IMR-90 (cell line): ENCODE measurements at regions not wholly inside any gene's neighbourhood (a gene's known extent, or its start where the extent isn't known, plus 50 kb on each side); places are given as distances from the start of the nearest gene placed in this dataset.

ENCODE experiments used
- ATAC-seq: fragments of 200-7000 bp; cut with Tn5 transposase; 2 replicates; pipeline ENCODE4 v1.9.1; 2020; ENCODE audit warnings: low read depth, mild to moderate bottlenecking, moderate library complexity
- BruUV-seq: library from RNA; stranded (reverse); fragments of 400-500 nt; replicated peaks from 2 replicates; lab custom pipeline; 2021; lab: Mats Ljungman, UMichigan
- CTCF ChIA-PET: fragments of 300-600 bp; formaldehyde crosslinking; extraction: SDS; loops from one replicate; lab custom pipeline; 2021; ENCODE audit warnings: antibody characterized with exemption; lab: Yijun Ruan, JAX
- POLR2A ChIA-PET: fragments of 300-600 bp; sonication (Branson Sonifier 250); formaldehyde crosslinking; loops from one replicate; lab custom pipeline; 2022; ENCODE audit warnings: antibody characterized with exemption; ENCODE audit not compliant: unreplicated experiment; lab: Charles Lee
- DNase-seq: peaks from one replicate; pipeline ENCODE4 v3.0.0; 2013
- H2AFZ ChIP-seq: replicated peaks from 2 replicates; pipeline ENCODE3; 2013; ENCODE audit warnings: low read length, mild to moderate bottlenecking; ENCODE audit not compliant: poor library complexity
- H2AK5ac ChIP-seq: 2 replicates; pipeline ENCODE4 v1.6.1; 2013; ENCODE audit warnings: low read depth, low read length, inconsistent platforms
- H2AK9ac ChIP-seq: replicated peaks from 2 replicates; pipeline ENCODE3; 2013; ENCODE audit warnings: mild to moderate bottlenecking, low read depth, low read length, moderate library complexity; ENCODE audit not compliant: poor library complexity
- H2BK120ac ChIP-seq: 2 replicates; pipeline ENCODE4 v1.6.1; 2013; ENCODE audit warnings: low read depth, low read length, inconsistent platforms
- H2BK15ac ChIP-seq: 3 replicates; pipeline ENCODE4 v1.6.1; 2013; ENCODE audit warnings: low read depth, low read length, inconsistent platforms
- H2BK20ac ChIP-seq: 2 replicates; pipeline ENCODE4 v1.6.1; 2013; ENCODE audit warnings: low read depth, mild to moderate bottlenecking, inconsistent platforms, low read length, moderate library complexity
- H2BK5ac ChIP-seq: 2 replicates; pipeline ENCODE4 v1.6.1; 2013; ENCODE audit warnings: mild to moderate bottlenecking, low read depth, low read length, inconsistent platforms; ENCODE audit not compliant: poor library complexity, severe bottlenecking
- H3K14ac ChIP-seq: replicated peaks from 2 replicates; pipeline ENCODE4 v1.6.1; 2013; ENCODE audit warnings: low read depth, low read length, inconsistent platforms
- H3K18ac ChIP-seq: 2 replicates; pipeline ENCODE4 v1.6.1; 2013; ENCODE audit warnings: low read depth, low read length, control low read depth
- H3K23ac ChIP-seq: 2 replicates; pipeline ENCODE4 v1.6.1; 2013; ENCODE audit warnings: low read depth, low read length, inconsistent platforms
- H3K27ac ChIP-seq: 2 replicates; pipeline ENCODE4 v1.5.1; 2013; ENCODE audit warnings: mild to moderate bottlenecking, control low read depth, low read length; ENCODE audit not compliant: insufficient read depth
- H3K27me3 ChIP-seq: 2 replicates; pipeline ENCODE4 v1.6.1; 2013; ENCODE audit warnings: low read length; ENCODE audit not compliant: control insufficient read depth, insufficient read depth
- H3K36me3 ChIP-seq: 2 replicates; pipeline ENCODE4 v1.6.1; 2013; ENCODE audit warnings: low read length, mixed read lengths; ENCODE audit not compliant: control insufficient read depth, insufficient read depth
- H3K4ac ChIP-seq: 2 replicates; pipeline ENCODE4 v1.6.1; 2013; ENCODE audit warnings: low read depth, low read length, inconsistent platforms
- H3K4me1 ChIP-seq: 2 replicates; pipeline ENCODE4 v1.6.1; 2013; ENCODE audit warnings: low read length, mixed read lengths; ENCODE audit not compliant: control insufficient read depth, insufficient read depth
- H3K4me2 ChIP-seq: 2 replicates; pipeline ENCODE4 v1.6.1; 2013; ENCODE audit warnings: low read depth, mild to moderate bottlenecking, control low read depth, low read length, moderate library complexity
- H3K4me3 ChIP-seq: 2 replicates; pipeline ENCODE4 v1.5.1; 2013; ENCODE audit warnings: low read depth, mild to moderate bottlenecking, control low read depth, low read length, moderate library complexity; ENCODE audit not compliant: insufficient read depth
- H3K56ac ChIP-seq: 2 replicates; pipeline ENCODE4 v1.6.1; 2013; ENCODE audit warnings: low read length, inconsistent platforms; ENCODE audit not compliant: insufficient read depth; ENCODE audit errors: extremely low read depth
- H3K79me1 ChIP-seq, 2 experiments: 2 replicates each; pipeline ENCODE4 v1.6.1; 2013; ENCODE audit warnings: low read length in 2 of 2, inconsistent platforms in 1 of 2, low read depth in 1 of 2
- H3K9ac ChIP-seq: 2 replicates; pipeline ENCODE4 v1.6.1; 2013; ENCODE audit warnings: low read depth, low read length, control low read depth
- H3K9me1 ChIP-seq: 2 replicates; pipeline ENCODE4 v1.6.1; 2013; ENCODE audit warnings: low read length, inconsistent platforms; ENCODE audit not compliant: insufficient read depth
- H3K9me3 ChIP-seq: 2 replicates; pipeline ENCODE4 v1.6.1; 2013; ENCODE audit warnings: low read length; ENCODE audit not compliant: control insufficient read depth, insufficient read depth
- H4K20me1 ChIP-seq: 2 replicates; pipeline ENCODE4 v1.6.1; 2013; ENCODE audit warnings: low read length, inconsistent platforms; ENCODE audit not compliant: insufficient read depth
- H4K5ac ChIP-seq: 2 replicates; pipeline ENCODE4 v1.6.1; 2013; ENCODE audit warnings: mild to moderate bottlenecking, low read depth, low read length, control low read depth
- H4K8ac ChIP-seq, 2 experiments: 2 replicates each; pipeline ENCODE4 v1.6.1; 2013; ENCODE audit warnings: low read depth in 2 of 2, low read length in 2 of 2, control low read depth in 1 of 2, inconsistent platforms in 1 of 2
- H4K91ac ChIP-seq: 2 replicates; pipeline ENCODE4 v1.6.1; 2013; ENCODE audit warnings: low read depth, low read length, inconsistent platforms; ENCODE audit not compliant: insufficient read depth
- BHLHE40 ChIP-seq: fragments of 150-350 bp; IDR thresholded peaks from 2 replicates; pipeline ENCODE4 v1.6.1; 2016; ENCODE audit warnings: mild to moderate bottlenecking, low read depth, low read length
- CEBPB ChIP-seq: IDR thresholded peaks from 2 replicates; pipeline ENCODE4 v1.6.1; 2012; ENCODE audit warnings: low read depth, low read length, improper control_type of control experiment
- CHD1 ChIP-seq: IDR thresholded peaks from 2 replicates; pipeline ENCODE4 v1.6.1; 2012; ENCODE audit warnings: low read depth, low read length, improper control_type of control experiment
- FOS ChIP-seq: fragments of 150-350 bp; IDR thresholded peaks from 2 replicates; pipeline ENCODE4 v1.6.1; 2016; ENCODE audit warnings: low read depth, low read length
- MAFK ChIP-seq: IDR thresholded peaks from 2 replicates; pipeline ENCODE4 v1.6.1; 2012; ENCODE audit warnings: low read depth, low read length, improper control_type of control experiment
- MAZ ChIP-seq: IDR thresholded peaks from 2 replicates; pipeline ENCODE4 v1.6.1; 2012; ENCODE audit warnings: low read depth, mild to moderate bottlenecking, low read length, improper control_type of control experiment, moderate library complexity, borderline replicate concordance
- MXI1 ChIP-seq: IDR thresholded peaks from 2 replicates; pipeline ENCODE4 v1.6.1; 2012; ENCODE audit warnings: low read depth, mild to moderate bottlenecking, low read length, moderate library complexity, borderline replicate concordance
- POLR2A ChIP-seq: IDR thresholded peaks from 2 replicates; pipeline ENCODE4 v1.6.1; 2012; ENCODE audit warnings: mild to moderate bottlenecking, low read depth, low read length
- RAD21 ChIP-seq: IDR thresholded peaks from 2 replicates; pipeline ENCODE4 v1.6.1; 2012; ENCODE audit warnings: low read length, improper control_type of control experiment
- RCOR1 ChIP-seq: IDR thresholded peaks from 2 replicates; pipeline ENCODE4 v1.6.1; 2012; ENCODE audit warnings: mild to moderate bottlenecking, low read length, improper control_type of control experiment; ENCODE audit not compliant: insufficient replicate concordance
- RFX5 ChIP-seq: IDR thresholded peaks from 2 replicates; pipeline ENCODE4 v1.8.0; 2012; ENCODE audit warnings: low read depth, mild to moderate bottlenecking, low read length, moderate library complexity
- SMC3 ChIP-seq: fragments of 150-350 bp; IDR thresholded peaks from 2 replicates; pipeline ENCODE4 v1.6.1; 2016; ENCODE audit warnings: low read depth, mild to moderate bottlenecking, antibody characterized with exemption, low read length, moderate library complexity
- WGBS, 2 experiments: methylation state at CpG; one replicate each; pipeline versions ENCODE4 v1.1.5 to v1.1.7; 2013; ENCODE audit warnings: missing lambda C conversion rate in 2 of 2; ENCODE audit not compliant: insufficient read length in 1 of 2; ENCODE audit errors: extremely low coverage in 2 of 2; 5-methylcytosine and 5-hydroxymethylcytosine counted together
- dilution Hi-C: fragments of 300-500 bp; cut with HindIII; formaldehyde crosslinking; loops from one replicate; pipeline ENCODE4 v1.14.3; 2018; ENCODE audit warnings: low sequenced_read_pairs; ENCODE audit not compliant: unreplicated experiment
- in situ Hi-C: fragments of 300-500 bp; cut with MboI; formaldehyde crosslinking; loops from 3 replicates; pipeline ENCODE4 v1.14.3; 2019; ENCODE audit warnings: low sequenced_read_pairs, inconsistent platforms, mixed read lengths
- intact Hi-C: fragments of 100-400 bp; cut with micrococcal nuclease; formaldehyde crosslinking; loops from 2 replicates; pipeline ENCODE4 v1.10.0; 2022
- TF ChIP-seq, protein P1 (sequence below): conservative IDR thresholded peaks from 2 replicates; pipeline ENCODE4 v1.5.1; 2012; ENCODE audit warnings: mild to moderate bottlenecking, low read depth, low read length, improper control_type of control experiment
- TF ChIP-seq, protein P2 (sequence below): fragments of 150-350 bp; IDR thresholded peaks from 2 replicates; pipeline ENCODE4 v1.6.1; 2017; ENCODE audit warnings: mild to moderate bottlenecking, antibody characterized with exemption, low read length, low read depth

DNA sequence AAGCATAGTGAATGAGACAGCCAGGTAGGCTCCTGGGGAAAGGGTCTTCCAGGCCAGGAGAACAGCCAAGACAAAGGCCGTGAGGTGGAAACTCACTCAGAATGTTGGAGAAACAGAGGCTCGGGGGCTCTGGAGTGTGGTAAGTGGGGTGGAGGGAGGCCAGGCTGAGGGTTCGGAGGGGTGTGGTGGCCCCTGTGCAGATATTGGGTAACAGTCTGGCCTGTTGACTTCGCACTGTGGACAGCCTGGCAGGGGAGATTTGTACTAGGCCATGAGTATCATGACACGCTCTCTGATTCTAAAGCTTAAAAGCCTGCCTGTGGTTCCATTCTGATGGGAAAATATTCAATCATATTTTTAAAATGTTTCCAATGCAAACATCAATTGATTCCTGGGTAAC lies 239.3 kb downstream of the GADD45G start:
- Histone ChIP-seq H4K8ac (no peak overlapping the region), H4K91ac (no peak overlapping the region), H2BK5ac (no peak overlapping the region), H3K56ac (no peak overlapping the region), H3K14ac (no peak overlapping the region), H3K9me3 (no peaks in the 10 kb centered on the region), H3K4ac (no peak overlapping the region), H2BK20ac (no peak overlapping the region), H2AK9ac (no peak overlapping the region), H3K4me2 (no peak overlapping the region), H3K9me1 (peaks cover 3% of the 10 kb centered on the region; the same call in 1 of the 2 replicates), H3K79me1 (no peaks in the 10 kb centered on the region), H3K36me3 (no peaks in the 10 kb centered on the region), H3K27me3 (peaks cover 2% of the 10 kb centered on the region; the same call in 1 of the 2 replicates), H4K20me1 (no peaks in the 10 kb centered on the region), H2AFZ (no peak overlapping the region), H2AK5ac (no peak overlapping the region), H3K4me1 (no peaks in the 10 kb centered on the region), H3K9ac (no peak overlapping the region), H3K23ac (no peak overlapping the region), H3K4me3 (no peak overlapping the region), H2BK120ac (no peak overlapping the region), H3K27ac (no peak overlapping the region), H2BK15ac (no peak overlapping the region), H4K5ac (no peak overlapping the region), H3K18ac (no peak overlapping the region)
- WGBS, 2 experiments, result 60% methylated on average over 2 of the region's 5 CpGs; no CpG with 5 or more reads in 1 of the 2 experiments
- CTCF ChIA-PET, result no interaction called here
- dilution Hi-C loops, result no loop called here
- in situ Hi-C loops, result no loop called here
- ATAC-seq (no peak), DNase-seq (no peak)
- TF ChIP-seq, protein P1, sequence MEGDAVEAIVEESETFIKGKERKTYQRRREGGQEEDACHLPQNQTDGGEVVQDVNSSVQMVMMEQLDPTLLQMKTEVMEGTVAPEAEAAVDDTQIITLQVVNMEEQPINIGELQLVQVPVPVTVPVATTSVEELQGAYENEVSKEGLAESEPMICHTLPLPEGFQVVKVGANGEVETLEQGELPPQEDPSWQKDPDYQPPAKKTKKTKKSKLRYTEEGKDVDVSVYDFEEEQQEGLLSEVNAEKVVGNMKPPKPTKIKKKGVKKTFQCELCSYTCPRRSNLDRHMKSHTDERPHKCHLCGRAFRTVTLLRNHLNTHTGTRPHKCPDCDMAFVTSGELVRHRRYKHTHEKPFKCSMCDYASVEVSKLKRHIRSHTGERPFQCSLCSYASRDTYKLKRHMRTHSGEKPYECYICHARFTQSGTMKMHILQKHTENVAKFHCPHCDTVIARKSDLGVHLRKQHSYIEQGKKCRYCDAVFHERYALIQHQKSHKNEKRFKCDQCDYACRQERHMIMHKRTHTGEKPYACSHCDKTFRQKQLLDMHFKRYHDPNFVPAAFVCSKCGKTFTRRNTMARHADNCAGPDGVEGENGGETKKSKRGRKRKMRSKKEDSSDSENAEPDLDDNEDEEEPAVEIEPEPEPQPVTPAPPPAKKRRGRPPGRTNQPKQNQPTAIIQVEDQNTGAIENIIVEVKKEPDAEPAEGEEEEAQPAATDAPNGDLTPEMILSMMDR, result no peak
- TF ChIP-seq RFX5 (no peak), CHD1 (no peak), CEBPB (no peak), POLR2A (no peak), RAD21 (no peak), MAFK (no peak), MAZ (no peak), MXI1 (no peak), RCOR1 (no peak), FOS (no peak), BHLHE40 (no peak), SMC3 (no peak)
- TF ChIP-seq, protein P2, sequence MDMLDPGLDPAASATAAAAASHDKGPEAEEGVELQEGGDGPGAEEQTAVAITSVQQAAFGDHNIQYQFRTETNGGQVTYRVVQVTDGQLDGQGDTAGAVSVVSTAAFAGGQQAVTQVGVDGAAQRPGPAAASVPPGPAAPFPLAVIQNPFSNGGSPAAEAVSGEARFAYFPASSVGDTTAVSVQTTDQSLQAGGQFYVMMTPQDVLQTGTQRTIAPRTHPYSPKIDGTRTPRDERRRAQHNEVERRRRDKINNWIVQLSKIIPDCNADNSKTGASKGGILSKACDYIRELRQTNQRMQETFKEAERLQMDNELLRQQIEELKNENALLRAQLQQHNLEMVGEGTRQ, result no peak
- POLR2A ChIA-PET, result no interaction called here
- no TSS peak for BruUV-seq
- intact Hi-C loops, result no loop called here
